RWPE2 (cell line): ENCODE measurements at regions not wholly inside any gene's neighbourhood (a gene's known extent, or its start where the extent isn't known, plus 50 kb on each side); places are given as distances from the start of the nearest gene placed in this dataset.

Experiments used
- ATAC-seq: fragments of 200-7000 bp; cut with Tn5 transposase; 3 replicates; pipeline ENCODE4 v1.9.1; 2021; ENCODE audit warnings: low read depth
- DNase-seq: peaks from one replicate; pipeline ENCODE4 v3.0.0-alpha.2; 2020; ENCODE audit warnings: low spot score
- H3K27ac ChIP-seq: fragments of 450-650 bp; 2 replicates; pipeline ENCODE4 v1.5.1; 2017; ENCODE audit warnings: mild to moderate bottlenecking; ENCODE audit not compliant: poor library complexity, severe bottlenecking
- H3K27me3 ChIP-seq: fragments of 250-450 bp; sonication (Bioruptor Pico); 2 replicates; pipeline ENCODE4 v1.5.1; 2021; ENCODE audit warnings: mild to moderate bottlenecking, moderate library complexity; ENCODE audit not compliant: insufficient read depth, poor library complexity, severe bottlenecking
- H3K36me3 ChIP-seq: fragments of 250-450 bp; sonication (Bioruptor Pico); 2 replicates; pipeline ENCODE4 v1.5.1; 2020; ENCODE audit warnings: low read depth, mild to moderate bottlenecking, moderate library complexity
- H3K4me1 ChIP-seq: fragments of 250-450 bp; sonication (Bioruptor Pico); 2 replicates; pipeline ENCODE4 v1.5.1; 2021; ENCODE audit warnings: mild to moderate bottlenecking, moderate library complexity; ENCODE audit not compliant: insufficient read depth, poor library complexity, severe bottlenecking
- H3K4me3 ChIP-seq: fragments of 250-450 bp; sonication (Bioruptor Pico); 2 replicates; pipeline ENCODE4 v1.5.1; 2021; ENCODE audit warnings: mild to moderate bottlenecking, moderate library complexity; ENCODE audit not compliant: severe bottlenecking
- H3K9me3 ChIP-seq: fragments of 250-450 bp; sonication (Bioruptor Pico); 2 replicates; pipeline ENCODE4 v1.5.1; 2021; ENCODE audit warnings: mild to moderate bottlenecking, moderate library complexity; ENCODE audit not compliant: severe bottlenecking
- CTCF ChIP-seq: fragments of 450-650 bp; IDR thresholded peaks from one replicate; pipeline ENCODE4 v1.5.1; 2017; ENCODE audit warnings: mild to moderate bottlenecking, moderate library complexity; ENCODE audit not compliant: poor library complexity, severe bottlenecking

- no peaks in the 10 kb centered on the region for H3K9me3 ChIP-seq
- TF ChIP-seq CTCF, result no peak
- DNase-seq (peak; percentile 67), ATAC-seq (peak; percentile 85)
- H3K27ac ChIP-seq, result no peak overlapping the region
- H3K4me1 ChIP-seq, result peaks cover 3% of the 10 kb centered on the region
- H3K27me3 ChIP-seq, result no peaks in the 10 kb centered on the region
- no peak overlapping the region for H3K4me3 ChIP-seq
- H3K36me3 ChIP-seq, result no peaks in the 10 kb centered on the region
Observed at GRCh38 chr18:79611040-79611681, 68.4 kb upstream of the CTDP1 start.

- no peak for TF ChIP-seq CTCF
- H3K4me3 ChIP-seq, result no peak overlapping the region
- no peaks in the 10 kb centered on the region for H3K27me3 ChIP-seq
- no peaks in the 10 kb centered on the region for H3K36me3 ChIP-seq
- no peak overlapping the region for H3K27ac ChIP-seq
- H3K9me3 ChIP-seq, result no peaks in the 10 kb centered on the region
- ATAC-seq (no peak), DNase-seq (peak; percentile 38)
- H3K4me1 ChIP-seq, result peaks cover 3% of the 10 kb centered on the region
Observed at GRCh38 chr18:79612291-79613108, 67.1 kb upstream of the CTDP1 start.

- no peak for TF ChIP-seq CTCF
- no peaks in the 10 kb centered on the region for H3K27me3 ChIP-seq
- peaks cover 3% of the 10 kb centered on the region for H3K4me1 ChIP-seq
- DNase-seq, result peak; percentile 54
- H3K9me3 ChIP-seq, result no peaks in the 10 kb centered on the region
- no peak overlapping the region for H3K27ac ChIP-seq
- no peaks in the 10 kb centered on the region for H3K36me3 ChIP-seq
- H3K4me3 ChIP-seq, result no peak overlapping the region
- no peak for ATAC-seq
Observed at GRCh38 chr18:79613186-79613931, 66.2 kb upstream of the CTDP1 start.

GRCh38 chr18:79614211-79614955 is 65.2 kb upstream of the CTDP1 start:
- ATAC-seq (no peak), DNase-seq (peak; percentile 47)
- Histone ChIP-seq H3K27me3 (no peaks in the 10 kb centered on the region), H3K4me3 (no peak overlapping the region), H3K9me3 (no peaks in the 10 kb centered on the region), H3K36me3 (no peaks in the 10 kb centered on the region), H3K4me1 (peaks cover 3% of the 10 kb centered on the region), H3K27ac (no peak overlapping the region)
- no peak for TF ChIP-seq CTCF
